Liver (tissue), 8 donors: ENCODE measurements at regions not wholly inside any gene's neighbourhood (a gene's known extent, or its start where the extent isn't known, plus 50 kb on each side); places are given as distances from the start of the nearest gene placed in this dataset.

Experiments used
- DNase-seq: peaks from one replicate; pipeline ENCODE4 v3.0.0-alpha.2; 2017; ENCODE audit warnings: low spot score
- H3K27ac ChIP-seq, 2 donors: one replicate each; pipeline ENCODE4 v1.7.0; 2013; ENCODE audit warnings: inconsistent platforms in 2 of 2, low read length in 2 of 2, control low read depth in 1 of 2, low read depth in 1 of 2, mild to moderate bottlenecking in 1 of 2
- H3K27me3 ChIP-seq, 4 donors: one replicate each; pipeline versions ENCODE4 v1.6.1 to v1.7.0; 2013; ENCODE audit warnings: low read length in 3 of 4, inconsistent platforms in 1 of 4, mild to moderate bottlenecking in 1 of 4, moderate library complexity in 1 of 4; ENCODE audit not compliant: control insufficient read depth in 4 of 4, insufficient read depth in 4 of 4
- H3K36me3 ChIP-seq, 4 donors: one replicate each; pipeline versions ENCODE4 v1.6.1 to v1.7.0; 2013; ENCODE audit warnings: low read length in 3 of 4, mild to moderate bottlenecking in 3 of 4, low read depth in 1 of 4, moderate library complexity in 1 of 4; ENCODE audit not compliant: control insufficient read depth in 4 of 4, insufficient read depth in 3 of 4
- H3K4me1 ChIP-seq, 4 donors: one replicate each; pipeline versions ENCODE4 v1.6.1 to v1.7.0; 2013; ENCODE audit warnings: low read length in 3 of 4, mild to moderate bottlenecking in 3 of 4, moderate library complexity in 1 of 4; ENCODE audit not compliant: control insufficient read depth in 4 of 4, insufficient read depth in 4 of 4
- H3K4me3 ChIP-seq, 3 donors: one replicate each; pipeline versions ENCODE4 v1.6.1 to v1.7.0; 2013; ENCODE audit warnings: low read length in 3 of 3, control low read depth in 1 of 3, low read depth in 1 of 3, mild to moderate bottlenecking in 1 of 3
- H3K9ac ChIP-seq, 2 donors: one replicate each; pipeline ENCODE4 v1.7.0; 2013; ENCODE audit warnings: low read length in 2 of 2, mild to moderate bottlenecking in 2 of 2, moderate library complexity in 2 of 2, control low read depth in 1 of 2, low read depth in 1 of 2
- H3K9me3 ChIP-seq, 4 donors: one replicate each; pipeline versions ENCODE4 v1.6.1 to v1.7.0; 2013; ENCODE audit warnings: low read length in 3 of 4; ENCODE audit not compliant: control insufficient read depth in 4 of 4
- EGR1 ChIP-seq, 2 donors: IDR thresholded peaks; 2 replicates each; pipeline ENCODE4 v1.6.1; 2016 to 2018; ENCODE audit warnings: antibody characterized with exemption in 2 of 2, low read depth in 2 of 2
- FOXA1 ChIP-seq: IDR thresholded peaks from 2 replicates; pipeline ENCODE4 v1.6.1; 2016; ENCODE audit warnings: antibody characterized with exemption
- FOXA2 ChIP-seq: IDR thresholded peaks from 2 replicates; pipeline ENCODE4 v1.6.1; 2016; ENCODE audit warnings: antibody characterized with exemption
- GABPA ChIP-seq, 2 donors: IDR thresholded peaks in 1 of 2; conservative IDR thresholded peaks in 1 of 2; 2 replicates each; pipeline ENCODE4 v1.6.1; 2016; ENCODE audit warnings: antibody characterized with exemption in 2 of 2, mild to moderate bottlenecking in 1 of 2, moderate library complexity in 1 of 2
- HNF4A ChIP-seq, 2 donors: conservative IDR thresholded peaks; 2 replicates each; pipeline ENCODE4 v1.6.1; 2016; ENCODE audit warnings: antibody characterized with exemption in 2 of 2, mild to moderate bottlenecking in 2 of 2
- HNF4G ChIP-seq: IDR thresholded peaks from 2 replicates; pipeline ENCODE4 v1.6.1; 2016; ENCODE audit warnings: antibody characterized with exemption
- JUND ChIP-seq, 2 donors: IDR thresholded peaks; 2 replicates each; pipeline ENCODE4 v1.6.1; 2016; ENCODE audit warnings: antibody characterized with exemption in 2 of 2
- NR2F2 ChIP-seq: IDR thresholded peaks from 2 replicates; pipeline ENCODE4 v1.6.1; 2016; ENCODE audit warnings: antibody characterized with exemption
- RAD21 ChIP-seq, 2 donors: IDR thresholded peaks; 2 replicates each; pipeline ENCODE4 v1.6.1; 2016; ENCODE audit warnings: antibody characterized with exemption in 2 of 2, mild to moderate bottlenecking in 2 of 2
- RXRA ChIP-seq, 2 donors: IDR thresholded peaks; 2 replicates each; pipeline ENCODE4 v1.6.1; 2017 to 2018; ENCODE audit warnings: antibody characterized with exemption in 2 of 2, mild to moderate bottlenecking in 1 of 2
- SP1 ChIP-seq: IDR thresholded peaks from 2 replicates; pipeline ENCODE4 v1.6.1; 2018; ENCODE audit warnings: antibody characterized with exemption, mild to moderate bottlenecking
- TAF1 ChIP-seq: conservative IDR thresholded peaks from 2 replicates; pipeline ENCODE4 v1.6.1; 2016; ENCODE audit warnings: antibody characterized with exemption, mild to moderate bottlenecking
- YY1 ChIP-seq: IDR thresholded peaks from 2 replicates; pipeline ENCODE4 v1.6.1; 2016; ENCODE audit warnings: antibody characterized with exemption, mild to moderate bottlenecking
- WGBS: extraction: QIAGEN DNeasy Blood & Tissue Kit; methylation state at CpG from one replicate; pipeline ENCODE4 v1.1.7; 2013; 5-methylcytosine and 5-hydroxymethylcytosine counted together
- TF ChIP-seq, protein P1 (sequence below): IDR thresholded peaks from 2 replicates; pipeline ENCODE4 v1.6.1; 2016; ENCODE audit warnings: antibody characterized with exemption, mild to moderate bottlenecking
- TF ChIP-seq, protein P2 (sequence below): IDR thresholded peaks from 2 replicates; pipeline ENCODE4 v1.6.1; 2016; ENCODE audit warnings: antibody characterized with exemption
- TF ChIP-seq, protein P3 (sequence below): fragments of 150-350 bp; IDR thresholded peaks from 2 replicates; pipeline ENCODE4 v1.5.1; 2017; ENCODE audit warnings: improper control_type of control experiment, low read depth, low read length; ENCODE audit not compliant: missing input control
- donor health status: healthy.
- donor health status: healthy.
- donor health status: healthy.
- donor health status: healthy.
- donor health status: healthy.

DNA sequence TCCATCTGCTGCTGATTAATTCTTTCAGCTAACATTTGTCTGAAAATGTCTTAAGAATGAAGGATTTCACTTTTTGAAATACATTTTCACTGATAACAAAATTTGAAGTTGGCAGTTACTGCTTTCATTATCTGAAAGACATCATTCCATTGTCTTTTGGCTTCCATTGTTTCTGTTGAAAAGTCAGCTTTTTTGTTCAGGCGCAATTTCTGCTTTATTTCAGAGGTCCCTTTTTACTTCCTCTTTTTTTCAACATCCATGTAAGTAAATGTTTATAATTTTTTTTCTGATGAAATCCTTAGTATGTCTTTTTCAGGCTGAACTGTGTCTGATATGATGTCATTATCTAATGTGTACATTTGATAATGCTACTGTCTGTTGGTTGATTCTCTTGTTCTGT is 184.2 kb downstream of the RND3 start:
- Histone ChIP-seq H3K4me3 (no peak overlapping the region), H3K9me3 (peaks cover 3 to 5% (median 3%) of the 10 kb centered on the region in 4 donors), H3K36me3 (no peaks in the 10 kb centered on the region), H3K27me3 (no peaks in the 10 kb centered on the region), H3K9ac (no peak overlapping the region), H3K4me1 (no peaks in the 10 kb centered on the region), H3K27ac (no peak overlapping the region)
- 86% methylated on average over 1 of the region's 1 CpG for WGBS
- DNase-seq: no peak
- TF ChIP-seq RAD21 (IDR thresholded peaks at IDR 0.05) (peak in 1 of 2 donors; percentile 26), SP1 (no peak), FOXA1 (no peak), JUND (IDR thresholded peaks at IDR 0.05) (no peak), RXRA (IDR thresholded peaks at IDR 0.05) (no peak)
- TF ChIP-seq, protein P1, sequence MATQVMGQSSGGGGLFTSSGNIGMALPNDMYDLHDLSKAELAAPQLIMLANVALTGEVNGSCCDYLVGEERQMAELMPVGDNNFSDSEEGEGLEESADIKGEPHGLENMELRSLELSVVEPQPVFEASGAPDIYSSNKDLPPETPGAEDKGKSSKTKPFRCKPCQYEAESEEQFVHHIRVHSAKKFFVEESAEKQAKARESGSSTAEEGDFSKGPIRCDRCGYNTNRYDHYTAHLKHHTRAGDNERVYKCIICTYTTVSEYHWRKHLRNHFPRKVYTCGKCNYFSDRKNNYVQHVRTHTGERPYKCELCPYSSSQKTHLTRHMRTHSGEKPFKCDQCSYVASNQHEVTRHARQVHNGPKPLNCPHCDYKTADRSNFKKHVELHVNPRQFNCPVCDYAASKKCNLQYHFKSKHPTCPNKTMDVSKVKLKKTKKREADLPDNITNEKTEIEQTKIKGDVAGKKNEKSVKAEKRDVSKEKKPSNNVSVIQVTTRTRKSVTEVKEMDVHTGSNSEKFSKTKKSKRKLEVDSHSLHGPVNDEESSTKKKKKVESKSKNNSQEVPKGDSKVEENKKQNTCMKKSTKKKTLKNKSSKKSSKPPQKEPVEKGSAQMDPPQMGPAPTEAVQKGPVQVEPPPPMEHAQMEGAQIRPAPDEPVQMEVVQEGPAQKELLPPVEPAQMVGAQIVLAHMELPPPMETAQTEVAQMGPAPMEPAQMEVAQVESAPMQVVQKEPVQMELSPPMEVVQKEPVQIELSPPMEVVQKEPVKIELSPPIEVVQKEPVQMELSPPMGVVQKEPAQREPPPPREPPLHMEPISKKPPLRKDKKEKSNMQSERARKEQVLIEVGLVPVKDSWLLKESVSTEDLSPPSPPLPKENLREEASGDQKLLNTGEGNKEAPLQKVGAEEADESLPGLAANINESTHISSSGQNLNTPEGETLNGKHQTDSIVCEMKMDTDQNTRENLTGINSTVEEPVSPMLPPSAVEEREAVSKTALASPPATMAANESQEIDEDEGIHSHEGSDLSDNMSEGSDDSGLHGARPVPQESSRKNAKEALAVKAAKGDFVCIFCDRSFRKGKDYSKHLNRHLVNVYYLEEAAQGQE: no peak

DNA sequence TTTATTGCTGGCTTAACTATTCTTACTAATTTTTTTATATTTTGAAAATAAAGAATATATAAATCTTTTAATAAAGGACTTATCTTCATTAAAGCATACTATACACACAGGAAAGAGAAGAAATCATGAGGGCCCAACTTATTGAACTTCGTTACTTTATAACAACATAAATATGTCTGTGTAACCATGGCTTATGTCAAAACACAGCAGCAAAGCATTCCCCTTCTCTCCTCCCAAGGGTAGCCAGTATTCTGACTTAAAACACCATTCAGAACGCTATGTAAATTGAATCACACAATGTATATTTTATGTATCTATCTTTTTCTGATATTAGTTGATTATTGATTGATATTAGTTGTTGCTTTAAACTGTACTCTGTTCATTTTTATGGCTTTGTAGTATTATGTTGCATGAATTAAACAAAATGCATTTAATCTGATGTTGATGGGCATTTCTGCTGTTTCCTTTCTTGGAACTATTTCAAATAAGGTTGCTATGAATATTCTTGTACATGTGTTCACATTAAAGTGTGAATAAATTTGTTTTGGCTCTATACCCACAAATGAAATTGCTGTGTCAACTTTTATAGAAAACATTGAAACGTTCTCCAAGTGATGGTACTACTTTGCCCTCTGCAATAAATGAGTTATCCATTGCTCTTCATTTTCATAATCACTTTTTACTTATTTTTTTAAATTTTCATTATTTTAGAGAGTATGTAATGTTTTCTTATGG is 188.7 kb downstream of the RND3 start:
- H3K4me1 ChIP-seq: peaks cover 0 to 6% (median 1%) of the 10 kb centered on the region in 4 donors
- H3K9me3 ChIP-seq: peaks cover 2 to 5% (median 3%) of the 10 kb centered on the region in 4 donors
- H3K9ac ChIP-seq: no peak overlapping the region
- no peaks in the 10 kb centered on the region for H3K36me3 ChIP-seq
- no peak overlapping the region for H3K4me3 ChIP-seq
- DNase-seq: no peak
- WGBS: 67% methylated on average over 3 of the region's 3 CpGs
- no peaks in the 10 kb centered on the region for H3K27me3 ChIP-seq
- no peak overlapping the region for H3K27ac ChIP-seq
- TF ChIP-seq YY1: no peak
- no peak for TF ChIP-seq NR2F2
- no peak for TF ChIP-seq RAD21 (IDR thresholded peaks at IDR 0.05)
- no peak for TF ChIP-seq GABPA (IDR thresholded peaks at IDR 0.05 in 1 of 2, conservative IDR thresholded peaks at IDR 0.05 in 1 of 2)

DNA sequence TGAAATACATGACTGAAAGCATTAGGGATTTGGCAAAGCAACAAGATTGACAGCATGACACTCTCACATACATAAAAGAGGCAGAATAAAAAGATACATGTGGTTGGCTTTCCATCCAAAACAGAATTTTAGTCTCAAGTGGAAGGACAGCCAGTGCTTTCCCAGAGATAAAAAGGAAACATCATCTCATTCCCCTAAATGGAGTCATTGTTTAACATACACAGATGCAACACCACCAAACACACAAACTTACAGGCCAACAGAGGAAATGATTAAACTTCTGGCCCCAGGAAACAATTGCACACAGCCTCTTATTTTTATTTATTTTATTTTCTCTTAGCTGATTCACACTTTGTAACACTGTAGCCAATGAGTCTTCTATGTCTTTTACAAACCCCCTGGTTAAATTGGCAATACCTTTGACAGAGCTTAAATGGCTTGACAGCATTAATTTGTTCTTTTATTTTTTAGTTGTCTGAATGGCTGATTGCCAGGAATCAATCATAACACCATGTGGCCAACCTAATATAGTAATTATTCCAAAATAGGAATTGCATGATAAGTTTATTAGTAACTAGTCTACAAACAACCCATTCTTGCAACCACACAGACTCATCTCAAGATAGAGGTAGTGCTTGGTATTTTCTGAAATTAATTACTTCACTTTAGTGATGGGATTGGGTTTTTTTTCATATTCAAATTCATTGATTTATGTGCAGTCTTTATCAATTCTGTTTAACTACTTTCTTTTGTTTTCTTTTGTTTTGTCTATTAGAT is 190.5 kb downstream of the RND3 start:
- no peak overlapping the region for H3K9ac ChIP-seq
- H3K4me1 ChIP-seq: peaks cover 0 to 6% (median 1%) of the 10 kb centered on the region in 4 donors
- H3K9me3 ChIP-seq: no peaks in the 10 kb centered on the region
- peak overlapping the region in 1 of 2 donors; percentile 41 for H3K27ac ChIP-seq
- no peak for DNase-seq
- H3K27me3 ChIP-seq: no peaks in the 10 kb centered on the region
- H3K36me3 ChIP-seq: no peaks in the 10 kb centered on the region
- H3K4me3 ChIP-seq: no peak overlapping the region
- TF ChIP-seq HNF4A (conservative IDR thresholded peaks at IDR 0.05) (peak in 1 of 2 donors; percentile 60), TAF1 (no peak), JUND (IDR thresholded peaks at IDR 0.05) (peak in 1 of 2 donors; percentile 41), RAD21 (IDR thresholded peaks at IDR 0.05) (peak; percentile 39 to 49), YY1 (peak; percentile 77), HNF4G (no peak), RXRA (IDR thresholded peaks at IDR 0.05) (peak; percentile 11 to 61), SP1 (peak; percentile 58), FOXA1 (peak; percentile 18), FOXA2 (peak; percentile 15), EGR1 (IDR thresholded peaks at IDR 0.05; ENCODE audit: low read depth in 2 of 2) (peak in 1 of 2 donors; percentile 41)
- TF ChIP-seq, protein P2, sequence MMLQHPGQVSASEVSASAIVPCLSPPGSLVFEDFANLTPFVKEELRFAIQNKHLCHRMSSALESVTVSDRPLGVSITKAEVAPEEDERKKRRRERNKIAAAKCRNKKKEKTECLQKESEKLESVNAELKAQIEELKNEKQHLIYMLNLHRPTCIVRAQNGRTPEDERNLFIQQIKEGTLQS: no peak
- TF ChIP-seq, protein P3, sequence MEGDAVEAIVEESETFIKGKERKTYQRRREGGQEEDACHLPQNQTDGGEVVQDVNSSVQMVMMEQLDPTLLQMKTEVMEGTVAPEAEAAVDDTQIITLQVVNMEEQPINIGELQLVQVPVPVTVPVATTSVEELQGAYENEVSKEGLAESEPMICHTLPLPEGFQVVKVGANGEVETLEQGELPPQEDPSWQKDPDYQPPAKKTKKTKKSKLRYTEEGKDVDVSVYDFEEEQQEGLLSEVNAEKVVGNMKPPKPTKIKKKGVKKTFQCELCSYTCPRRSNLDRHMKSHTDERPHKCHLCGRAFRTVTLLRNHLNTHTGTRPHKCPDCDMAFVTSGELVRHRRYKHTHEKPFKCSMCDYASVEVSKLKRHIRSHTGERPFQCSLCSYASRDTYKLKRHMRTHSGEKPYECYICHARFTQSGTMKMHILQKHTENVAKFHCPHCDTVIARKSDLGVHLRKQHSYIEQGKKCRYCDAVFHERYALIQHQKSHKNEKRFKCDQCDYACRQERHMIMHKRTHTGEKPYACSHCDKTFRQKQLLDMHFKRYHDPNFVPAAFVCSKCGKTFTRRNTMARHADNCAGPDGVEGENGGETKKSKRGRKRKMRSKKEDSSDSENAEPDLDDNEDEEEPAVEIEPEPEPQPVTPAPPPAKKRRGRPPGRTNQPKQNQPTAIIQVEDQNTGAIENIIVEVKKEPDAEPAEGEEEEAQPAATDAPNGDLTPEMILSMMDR: no peak
- TF ChIP-seq, protein P1: peak; percentile 69
